A549 (cell line): ENCODE measurements at regions not wholly inside any gene's neighbourhood (a gene's known extent, or its start where the extent isn't known, plus 50 kb on each side); places are given as distances from the start of the nearest gene placed in this dataset.

ENCODE experiments used
- ATAC-seq, 2 experiments: fragments of 200-7000 bp in 1 of 2; fragments of >200 bp in 1 of 2; cut with Nextera tagmentation in 1 of 2; cut with Tn5 transposase in 1 of 2; 3 replicates each; pipeline versions ENCODE4 v1.8.0 to v1.9.1; 2018 to 2020; ENCODE audit warnings: mild to moderate bottlenecking in 1 of 2, moderate library complexity in 1 of 2
- CTCF ChIA-PET: fragments of 300-600 bp; sonication (Branson Sonifier 250); formaldehyde crosslinking; extraction: SDS; loops from one replicate; lab custom pipeline; 2021; ENCODE audit warnings: antibody characterized with exemption, inconsistent platforms; lab: Yijun Ruan, JAX
- POLR2A ChIA-PET: fragments of 350-600 bp; formaldehyde crosslinking; extraction: SDS; loops from one replicate; lab custom pipeline; 2021; ENCODE audit warnings: antibody characterized with exemption, inconsistent platforms; lab: Yijun Ruan, JAX
- DNase-seq, 2 experiments: peaks; one replicate each; pipeline versions ENCODE4 v3.0.0 to v3.0.0-alpha.2; 2011 to 2016; ENCODE audit warnings: low read depth in 1 of 2, low spot score in 1 of 2
- FAIRE-seq: peaks from 2 replicates; lab custom pipeline; 2011; peaks lifted over from hg19 to GRCh38; lab: Jason Lieb, UNC
- H3K27ac ChIP-seq, 2 experiments: fragments of >200 bp; sonication (Bioruptor Twin); formaldehyde crosslinking; 3 replicates each; pipeline ENCODE4 v1.5.1; 2016 to 2017
- H3K4me1 ChIP-seq: fragments of >200 bp; sonication (Bioruptor Twin); formaldehyde crosslinking; 3 replicates; pipeline ENCODE4 v1.6.1; 2016
- H3K4me2 ChIP-seq: fragments of >200 bp; sonication (Bioruptor Twin); formaldehyde crosslinking; 3 replicates; pipeline ENCODE4 v1.6.1; 2016
- H3K4me3 ChIP-seq: fragments of >200 bp; sonication (Bioruptor Twin); formaldehyde crosslinking; 3 replicates; pipeline ENCODE4 v1.5.1; 2016
- H3K9me3 ChIP-seq: fragments of >200 bp; sonication (Bioruptor Twin); formaldehyde crosslinking; 3 replicates; pipeline ENCODE4 v1.6.1; 2016
- BCL3 ChIP-seq: fragments of >200 bp; sonication (Bioruptor Twin); formaldehyde crosslinking; IDR thresholded peaks from 3 replicates; pipeline ENCODE4 v1.6.1; 2016
- CBX2 ChIP-seq: fragments of 200-600 bp; sonication (generic); IDR thresholded peaks from 2 replicates; pipeline ENCODE4 v1.6.1; 2016; ENCODE audit warnings: low read depth, mild to moderate bottlenecking, borderline replicate concordance
- CEBPB ChIP-seq, 2 experiments: fragments of >200 bp in 1 of 2; sonication (Bioruptor Twin) in 1 of 2; formaldehyde crosslinking in 1 of 2; IDR thresholded peaks; 2 replicates each; pipeline ENCODE4 v1.6.1; 2012 to 2016
- CTCF ChIP-seq: fragments of >200 bp; sonication (Bioruptor Twin); formaldehyde crosslinking; IDR thresholded peaks from 3 replicates; pipeline ENCODE4 v1.5.1; 2016
- E2F6 ChIP-seq: IDR thresholded peaks from 2 replicates; pipeline ENCODE4 v1.6.1; 2012; ENCODE audit warnings: low read depth, borderline replicate concordance
- EHMT2 ChIP-seq: fragments of 200-600 bp; sonication (generic); IDR thresholded peaks from 2 replicates; pipeline ENCODE4 v1.6.1; 2016; ENCODE audit warnings: antibody characterized with exemption, low read depth, mild to moderate bottlenecking, moderate library complexity
- ELK1 ChIP-seq: fragments of 150-350 bp; IDR thresholded peaks from 2 replicates; pipeline ENCODE4 v1.6.1; 2014; ENCODE audit warnings: low read depth, mild to moderate bottlenecking, low read length
- FOSL2 ChIP-seq, 2 experiments: fragments of 450-650 bp in 1 of 2; fragments of >200 bp in 1 of 2; sonication (Bioruptor Twin) in 1 of 2; formaldehyde crosslinking; IDR thresholded peaks; 2 replicates each; pipeline versions ENCODE4 v1.5.0 to v1.6.1; 2016 to 2020; ENCODE audit warnings: mild to moderate bottlenecking in 1 of 2, moderate library complexity in 1 of 2
- MAX ChIP-seq: IDR thresholded peaks from 2 replicates; pipeline ENCODE4 v1.6.1; 2012
- MAZ ChIP-seq: fragments of 150-350 bp; IDR thresholded peaks from 2 replicates; pipeline ENCODE4 v1.6.1; 2014; ENCODE audit warnings: antibody characterized with exemption, low read depth, low read length, borderline replicate concordance
- MYC ChIP-seq: IDR thresholded peaks from 2 replicates; pipeline ENCODE4 v1.6.1; 2012; ENCODE audit warnings: mild to moderate bottlenecking, inconsistent platforms, low read length, improper control_type of control experiment, borderline replicate concordance
- NFE2L2 ChIP-seq: fragments of 150-350 bp; conservative IDR thresholded peaks from 2 replicates; pipeline ENCODE4 v1.6.1; 2014; ENCODE audit warnings: low read length
- PHF8 ChIP-seq: fragments of 200-600 bp; sonication (generic); IDR thresholded peaks from 2 replicates; pipeline ENCODE4 v1.6.1; 2016; ENCODE audit warnings: low read depth, mild to moderate bottlenecking, antibody characterized with exemption, moderate library complexity, borderline replicate concordance
- RCOR1 ChIP-seq: fragments of 150-350 bp; IDR thresholded peaks from 2 replicates; pipeline ENCODE4 v1.6.1; 2014; ENCODE audit warnings: antibody characterized with exemption, low read length, low read depth
- TP53 ChIP-seq: fragments of 250-450 bp; sonication (Bioruptor Pico); IDR thresholded peaks from 2 replicates; pipeline ENCODE4 v1.5.0; 2021; ENCODE audit warnings: mild to moderate bottlenecking, moderate library complexity
- USF2 ChIP-seq: fragments of 450-650 bp; IDR thresholded peaks from 2 replicates; pipeline ENCODE4 v1.6.1; 2014; ENCODE audit warnings: antibody characterized with exemption
- ZC3H11A ChIP-seq: fragments of 450-650 bp; IDR thresholded peaks from 2 replicates; pipeline ENCODE4 v1.6.1; 2014; ENCODE audit warnings: antibody characterized with exemption, mild to moderate bottlenecking
- ZNF302 ChIP-seq: fragments of 250-450 bp; sonication (Bioruptor Pico); IDR thresholded peaks from 2 replicates; pipeline ENCODE4 v1.9.0; 2021; ENCODE audit warnings: inconsistent platforms, mild to moderate bottlenecking, moderate library complexity
- ZSCAN20 ChIP-seq: fragments of 250-450 bp; sonication (Bioruptor Pico); IDR thresholded peaks from 2 replicates; pipeline ENCODE4 v1.8.0; 2022; ENCODE audit warnings: mild to moderate bottlenecking, moderate library complexity
- WGBS: methylation state at CpG from one replicate; pipeline ENCODE4 v1.1.6; 2017; ENCODE audit errors: missing lambda C conversion rate; 5-methylcytosine and 5-hydroxymethylcytosine counted together

- H3K9me3 ChIP-seq = peaks cover 16% of the 10 kb centered on the region
- no peak for FAIRE-seq
- H3K4me2 ChIP-seq = no peak overlapping the region; the same call in 2 of the 3 replicates
- ChIA-PET CTCF (interaction anchor here (2.5 kb wide), 1 partner anchor 14 kb away, joined by 14 read pairs; no protein-coding TSS in a partner anchor), POLR2A (no interaction called here)
- WGBS = 36% methylated on average over 6 of the region's 6 CpGs
- TF ChIP-seq FOSL2 (IDR thresholded peaks at IDR 0.05) (no peak), FOSL2 (CRISPR knock-in tag; IDR thresholded peaks at IDR 0.05) (no peak), TP53 (no peak), NFE2L2 (no peak)
- no peak for ATAC-seq
- H3K27ac ChIP-seq = no peak overlapping the region
- H3K4me1 ChIP-seq = no peaks in the 10 kb centered on the region
- no peak overlapping the region for H3K4me3 ChIP-seq
- DNase-seq = no peak
Observed at GRCh38 chr7:67610897-67611296, 614.3 kb downstream of the TYW1 start.

GRCh38 chr7:67614843-67615242, 618.2 kb downstream of the TYW1 start:
- no peak for FAIRE-seq
- CTCF ChIA-PET = interaction anchor here (2.3 kb wide), 1 partner anchor 11 kb away, joined by 13 read pairs; no protein-coding TSS in a partner anchor

GRCh38 chr7:67616517-67616916, 619.9 kb downstream of the TYW1 start:
- peaks cover 13% of the 10 kb centered on the region for H3K9me3 ChIP-seq
- ChIA-PET POLR2A (no interaction called here), CTCF (interaction anchor here (0.6 to 2.3 kb wide), 2 partner anchors 9 to 238 kb away, joined by 3 to 13 read pairs; no protein-coding TSS in a partner anchor)
- H3K4me1 ChIP-seq = no peaks in the 10 kb centered on the region
- no peak overlapping the region for H3K4me2 ChIP-seq
- ATAC-seq = no peak
- no peak overlapping the region for H3K27ac ChIP-seq
- no peak for FAIRE-seq
- H3K4me3 ChIP-seq = no peak overlapping the region
- no peak for DNase-seq
- no peak for TF ChIP-seq EHMT2
- no peak for TF ChIP-seq ZC3H11A
- TF ChIP-seq PHF8 = no peak
- TF ChIP-seq USF2 = no peak
- no peak for TF ChIP-seq CBX2
- no peak for TF ChIP-seq MAX
- no peak for TF ChIP-seq CTCF
- no peak for TF ChIP-seq ZNF302
- TF ChIP-seq MAZ = no peak
- 36% methylated on average over 7 of the region's 7 CpGs for WGBS

More at GRCh38 chr7:67614843-67615242, 618.2 kb downstream of the TYW1 start:
- no peaks in the 10 kb centered on the region for H3K4me1 ChIP-seq
- 3% methylated on average over 2 of the region's 2 CpGs for WGBS
- TF ChIP-seq ZSCAN20 (CRISPR knock-in tag) (no peak), E2F6 (no peak), CEBPB (IDR thresholded peaks at IDR 0.05) (no peak), MYC (no peak), RCOR1 (no peak), ELK1 (no peak), BCL3 (no peak)
- H3K4me3 ChIP-seq = no peak overlapping the region
- no peak overlapping the region for H3K4me2 ChIP-seq
- no peak for ATAC-seq
- no peak overlapping the region for H3K27ac ChIP-seq
- POLR2A ChIA-PET = no interaction called here
- peaks cover 13% of the 10 kb centered on the region for H3K9me3 ChIP-seq
- no peak for DNase-seq
